HuH-7 (cell line): ENCODE measurements at regions not wholly inside any gene's neighbourhood (a gene's known extent, or its start where the extent isn't known, plus 50 kb on each side); places are given as distances from the start of the nearest gene placed in this dataset.

ENCODE experiments used
- DNase-seq: peaks from one replicate; pipeline ENCODE4 v3.0.0; 2011; ENCODE audit warnings: low spot score

- DNase-seq = no peak
These were observed 88.8 kb downstream of the BOD1 start for GRCh38 chr5:173527671-173528070.

GRCh38 chr5:173524136-173524535 lies 92.3 kb downstream of the BOD1 start:
- DNase-seq = no peak

- no peak for DNase-seq
These were observed 93.1 kb downstream of the BOD1 start for GRCh38 chr5:173523388-173523787.

- DNase-seq = no peak
These were observed 93.9 kb downstream of the BOD1 start for GRCh38 chr5:173522518-173522917.

- no peak for DNase-seq
These were observed 97.6 kb downstream of the BOD1 start for GRCh38 chr5:173518856-173519255.

- DNase-seq = no peak
These were observed 98.8 kb downstream of the BOD1 start for GRCh38 chr5:173517648-173518047.

GRCh38 chr5:173515526-173515925 lies 100.9 kb downstream of the BOD1 start:
- DNase-seq = no peak

GRCh38 chr5:173514661-173515060 lies 101.8 kb downstream of the BOD1 start:
- DNase-seq = no peak

GRCh38 chr5:173513521-173513991 lies 102.9 kb downstream of the BOD1 start:
- no peak for DNase-seq

- no peak for DNase-seq
These were observed 103.6 kb downstream of the BOD1 start for GRCh38 chr5:173512637-173513435.

- no peak for DNase-seq
These were observed 107.4 kb downstream of the BOD1 start for GRCh38 chr5:173509060-173509459.

- DNase-seq = no peak
These were observed 109.3 kb downstream of the BOD1 start for GRCh38 chr5:173507171-173507570.

GRCh38 chr5:173505634-173506033 lies 110.8 kb downstream of the BOD1 start:
- no peak for DNase-seq

GRCh38 chr5:173501922-173502321 lies 114.5 kb downstream of the BOD1 start:
- DNase-seq = no peak

- DNase-seq = no peak
These were observed 115.2 kb downstream of the BOD1 start for GRCh38 chr5:173501271-173501670.

- no peak for DNase-seq
These were observed 116.3 kb downstream of the BOD1 start for GRCh38 chr5:173500213-173500560.

GRCh38 chr5:173499471-173500212 lies 116.8 kb downstream of the BOD1 start:
- DNase-seq = no peak

- DNase-seq = no peak
These were observed 117.5 kb downstream of the BOD1 start for GRCh38 chr5:173498739-173499470.

- no peak for DNase-seq
These were observed 118.2 kb downstream of the BOD1 start for GRCh38 chr5:173498286-173498685.

GRCh38 chr5:173497685-173498084 lies 118.8 kb downstream of the BOD1 start:
- no peak for DNase-seq

GRCh38 chr5:173496883-173497255 lies 119.6 kb downstream of the BOD1 start:
- no peak for DNase-seq

- DNase-seq = no peak
These were observed 120.1 kb downstream of the BOD1 start for GRCh38 chr5:173496129-173496882.
